ENCODE measurements at regions not wholly inside any gene's neighbourhood (a gene's known extent, or its start where the extent isn't known, plus 50 kb on each side); places are given as distances from the start of the nearest gene placed in this dataset.

- no peak overlapping the region for H3K9ac ChIP-seq (ENCODE audit: low read depth, low read length)
- H3K36me3 ChIP-seq (ENCODE audit: insufficient read depth, low read length): no peaks in the 10 kb centered on the region
- 84% methylated on average over 4 of the region's 4 CpGs for WGBS
- peaks cover under 1% of the 10 kb centered on the region for H3K9me3 ChIP-seq (ENCODE audit: insufficient read depth, low read depth, low read length)
- no peak overlapping the region for H3K27ac ChIP-seq (ENCODE audit: low read depth, low read length)
- H3K4me1 ChIP-seq (ENCODE audit: insufficient read depth, low read length): peaks cover 19% of the 10 kb centered on the region
- no peak overlapping the region for H3K4me3 ChIP-seq (ENCODE audit: low read length)
- no peaks in the 10 kb centered on the region for H3K27me3 ChIP-seq (ENCODE audit: insufficient read depth, low read length)
These were observed 80.3 kb downstream of the SLC4A3 start for GRCh38 chr2:219707496-219708285.

GRCh38 chr2:219709331-219709761 is 81.9 kb downstream of the SLC4A3 start:
- Histone ChIP-seq H3K9ac (ENCODE audit: low read depth, low read length) (no peak overlapping the region), H3K4me1 (ENCODE audit: insufficient read depth, low read length) (peaks cover 13% of the 10 kb centered on the region), H3K4me3 (ENCODE audit: low read length) (no peak overlapping the region), H3K27ac (ENCODE audit: low read depth, low read length) (no peak overlapping the region), H3K9me3 (ENCODE audit: insufficient read depth, low read depth, low read length) (peaks cover 11% of the 10 kb centered on the region), H3K36me3 (ENCODE audit: insufficient read depth, low read length) (no peaks in the 10 kb centered on the region), H3K27me3 (ENCODE audit: insufficient read depth, low read length) (no peaks in the 10 kb centered on the region)
- 84% methylated on average over 2 of the region's 2 CpGs for WGBS

GRCh38 chr2:219713110-219713509 is 85.7 kb downstream of the SLC4A3 start:
- Histone ChIP-seq H3K4me3 (ENCODE audit: low read length) (no peak overlapping the region), H3K4me1 (ENCODE audit: insufficient read depth, low read length) (0 out of 2 replicates have a peak, but pooled peaks cover under 1% of the 10 kb centered on the region), H3K9ac (ENCODE audit: low read depth, low read length) (no peak overlapping the region), H3K27me3 (ENCODE audit: insufficient read depth, low read length) (no peaks in the 10 kb centered on the region), H3K9me3 (ENCODE audit: insufficient read depth, low read depth, low read length) (peaks cover 11% of the 10 kb centered on the region), H3K27ac (ENCODE audit: low read depth, low read length) (no peak overlapping the region), H3K36me3 (ENCODE audit: insufficient read depth, low read length) (no peaks in the 10 kb centered on the region)
- 59% methylated on average over 1 of the region's 1 CpG for WGBS

GRCh38 chr2:219714681-219715400 is 87.4 kb downstream of the SLC4A3 start:
- Histone ChIP-seq H3K4me1 (ENCODE audit: insufficient read depth, low read length) (no peaks in the 10 kb centered on the region), H3K9ac (ENCODE audit: low read depth, low read length) (no peak overlapping the region), H3K36me3 (ENCODE audit: insufficient read depth, low read length) (no peaks in the 10 kb centered on the region), H3K27me3 (ENCODE audit: insufficient read depth, low read length) (no peaks in the 10 kb centered on the region), H3K9me3 (ENCODE audit: insufficient read depth, low read depth, low read length) (peaks cover 11% of the 10 kb centered on the region), H3K4me3 (ENCODE audit: low read length) (no peak overlapping the region), H3K27ac (ENCODE audit: low read depth, low read length) (no peak overlapping the region)
- 96% methylated on average over 1 of the region's 1 CpG for WGBS

GRCh38 chr2:219718066-219718465 is 90.6 kb downstream of the SLC4A3 start:
- H3K27ac ChIP-seq (ENCODE audit: low read depth, low read length): no peak overlapping the region
- WGBS: 89% methylated on average over 3 of the region's 3 CpGs
- H3K36me3 ChIP-seq (ENCODE audit: insufficient read depth, low read length): no peaks in the 10 kb centered on the region
- H3K4me1 ChIP-seq (ENCODE audit: insufficient read depth, low read length): no peaks in the 10 kb centered on the region
- peaks cover 7% of the 10 kb centered on the region for H3K9me3 ChIP-seq (ENCODE audit: insufficient read depth, low read depth, low read length)
- no peak overlapping the region for H3K9ac ChIP-seq (ENCODE audit: low read depth, low read length)
- H3K4me3 ChIP-seq (ENCODE audit: low read length): no peak overlapping the region
- H3K27me3 ChIP-seq (ENCODE audit: insufficient read depth, low read length): no peaks in the 10 kb centered on the region

GRCh38 chr2:219719521-219719920 is 92.1 kb downstream of the SLC4A3 start:
- Histone ChIP-seq H3K4me1 (ENCODE audit: insufficient read depth, low read length) (no peaks in the 10 kb centered on the region), H3K4me3 (ENCODE audit: low read length) (no peak overlapping the region), H3K36me3 (ENCODE audit: insufficient read depth, low read length) (no peaks in the 10 kb centered on the region), H3K9ac (ENCODE audit: low read depth, low read length) (no peak overlapping the region), H3K9me3 (ENCODE audit: insufficient read depth, low read depth, low read length) (no peaks in the 10 kb centered on the region), H3K27ac (ENCODE audit: low read depth, low read length) (no peak overlapping the region), H3K27me3 (ENCODE audit: insufficient read depth, low read length) (no peaks in the 10 kb centered on the region)
- WGBS: 89% methylated on average over 4 of the region's 4 CpGs

GRCh38 chr2:219720956-219721355 is 93.5 kb downstream of the SLC4A3 start:
- Histone ChIP-seq H3K9ac (ENCODE audit: low read depth, low read length) (no peak overlapping the region), H3K9me3 (ENCODE audit: insufficient read depth, low read depth, low read length) (no peaks in the 10 kb centered on the region), H3K27me3 (ENCODE audit: insufficient read depth, low read length) (no peaks in the 10 kb centered on the region), H3K4me1 (ENCODE audit: insufficient read depth, low read length) (no peaks in the 10 kb centered on the region), H3K4me3 (ENCODE audit: low read length) (no peak overlapping the region), H3K36me3 (ENCODE audit: insufficient read depth, low read length) (no peaks in the 10 kb centered on the region), H3K27ac (ENCODE audit: low read depth, low read length) (no peak overlapping the region)
- WGBS: 90% methylated on average over 4 of the region's 6 CpGs

GRCh38 chr2:219722276-219722879 is 94.9 kb downstream of the SLC4A3 start:
- Histone ChIP-seq H3K27me3 (ENCODE audit: insufficient read depth, low read length) (no peaks in the 10 kb centered on the region), H3K4me1 (ENCODE audit: insufficient read depth, low read length) (no peaks in the 10 kb centered on the region), H3K36me3 (ENCODE audit: insufficient read depth, low read length) (no peaks in the 10 kb centered on the region), H3K27ac (ENCODE audit: low read depth, low read length) (no peak overlapping the region), H3K9me3 (ENCODE audit: insufficient read depth, low read depth, low read length) (no peaks in the 10 kb centered on the region), H3K9ac (ENCODE audit: low read depth, low read length) (no peak overlapping the region), H3K4me3 (ENCODE audit: low read length) (no peak overlapping the region)
- 95% methylated on average over 10 of the region's 10 CpGs for WGBS

GRCh38 chr2:219723311-219723710 is 95.9 kb downstream of the SLC4A3 start:
- WGBS: 95% methylated on average over 4 of the region's 4 CpGs
- H3K36me3 ChIP-seq (ENCODE audit: insufficient read depth, low read length): no peaks in the 10 kb centered on the region
- no peak overlapping the region for H3K27ac ChIP-seq (ENCODE audit: low read depth, low read length)
- H3K4me3 ChIP-seq (ENCODE audit: low read length): no peak overlapping the region
- no peak overlapping the region for H3K9ac ChIP-seq (ENCODE audit: low read depth, low read length)
- no peaks in the 10 kb centered on the region for H3K27me3 ChIP-seq (ENCODE audit: insufficient read depth, low read length)
- H3K4me1 ChIP-seq (ENCODE audit: insufficient read depth, low read length): peaks cover 4% of the 10 kb centered on the region
- H3K9me3 ChIP-seq (ENCODE audit: insufficient read depth, low read depth, low read length): no peaks in the 10 kb centered on the region

- Histone ChIP-seq H3K4me3 (ENCODE audit: low read length) (no peak overlapping the region), H3K36me3 (ENCODE audit: insufficient read depth, low read length) (no peaks in the 10 kb centered on the region), H3K27ac (ENCODE audit: low read depth, low read length) (no peak overlapping the region), H3K9ac (ENCODE audit: low read depth, low read length) (no peak overlapping the region), H3K27me3 (ENCODE audit: insufficient read depth, low read length) (no peaks in the 10 kb centered on the region), H3K4me1 (ENCODE audit: insufficient read depth, low read length) (peaks cover 4% of the 10 kb centered on the region), H3K9me3 (ENCODE audit: insufficient read depth, low read depth, low read length) (no peaks in the 10 kb centered on the region)
- WGBS: 93% methylated on average over 1 of the region's 1 CpG
These were observed 97.2 kb downstream of the SLC4A3 start for GRCh38 chr2:219724628-219725027.

GRCh38 chr2:219726916-219727315 is 99.5 kb downstream of the SLC4A3 start:
- WGBS: 95% methylated on average over 2 of the region's 2 CpGs

More at GRCh38 chr2:219726916-219727315, 99.5 kb downstream of the SLC4A3 start:
- H3K4me3 ChIP-seq (ENCODE audit: low read length): no peak overlapping the region
- H3K4me1 ChIP-seq (ENCODE audit: insufficient read depth, low read length): peaks cover 4% of the 10 kb centered on the region
- H3K27me3 ChIP-seq (ENCODE audit: insufficient read depth, low read length): no peaks in the 10 kb centered on the region
- H3K9me3 ChIP-seq (ENCODE audit: insufficient read depth, low read depth, low read length): peaks cover 2% of the 10 kb centered on the region; the same call in 1 of the 2 replicates
- no peaks in the 10 kb centered on the region for H3K36me3 ChIP-seq (ENCODE audit: insufficient read depth, low read length)
- H3K27ac ChIP-seq (ENCODE audit: low read depth, low read length): no peak overlapping the region
- no peak overlapping the region for H3K9ac ChIP-seq (ENCODE audit: low read depth, low read length)
